Lower leg skin (tissue), 4 donors: ENCODE measurements at regions not wholly inside any gene's neighbourhood (a gene's known extent, or its start where the extent isn't known, plus 50 kb on each side); places are given as distances from the start of the nearest gene placed in this dataset.

Experiments used
- DNase-seq, 2 donors: peaks; one replicate each; pipeline ENCODE4 v3.0.0-alpha.2; 2019; ENCODE audit warnings: low spot score in 2 of 2
- H3K4me3 ChIP-seq: fragments of 200-600 bp; sonication (generic); 2 replicates; pipeline ENCODE4 v1.5.1; 2017; ENCODE audit warnings: mild to moderate bottlenecking, low read depth; ENCODE audit not compliant: poor library complexity, severe bottlenecking
- POLR2A ChIP-seq, 2 donors: fragments of 450-650 bp; IDR thresholded peaks; one replicate each; pipeline ENCODE4 v1.6.1; 2016 to 2017; ENCODE audit warnings: antibody characterized with exemption in 2 of 2, mild to moderate bottlenecking in 1 of 2, moderate library complexity in 1 of 2
- WGBS, 2 donors: methylation state at CpG; one replicate each; pipeline ENCODE4 v1.1.5; 2018; 5-methylcytosine and 5-hydroxymethylcytosine counted together
- intact Hi-C: fragments of 100-400 bp; cut with DNase I; formaldehyde crosslinking; loops from one replicate; pipeline ENCODE4 v1.15.0; 2023; ENCODE audit warnings: low total_unique reads
- TF ChIP-seq, protein P1 (sequence below), 3 donors: fragments of 450-650 bp; IDR thresholded peaks; one replicate each; pipeline ENCODE4 v1.5.1; 2016; ENCODE audit warnings: antibody characterized with exemption in 3 of 3, mild to moderate bottlenecking in 3 of 3, moderate library complexity in 2 of 3

DNA sequence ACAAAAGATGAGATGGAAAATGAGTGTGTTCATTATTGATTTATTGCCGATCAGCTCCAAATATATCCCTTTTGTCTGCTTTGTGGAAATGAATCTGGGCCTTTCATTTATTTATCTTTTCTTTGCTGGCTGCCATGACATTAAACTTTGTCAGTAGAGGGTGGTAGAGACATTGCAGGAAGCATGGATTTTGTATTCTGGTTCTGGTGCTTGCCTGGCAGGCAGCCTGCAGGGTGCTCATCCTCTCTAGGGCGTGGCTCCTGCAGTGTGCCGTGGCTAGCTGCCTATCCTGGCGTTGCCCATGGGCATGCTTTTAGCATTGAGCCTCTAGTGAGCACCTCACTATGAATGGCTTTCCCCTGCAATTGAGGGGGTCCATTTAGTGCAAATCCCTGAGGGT lies 593.1 kb downstream of the RNF144A start:
- DNase-seq, result no peak
- TF ChIP-seq POLR2A (IDR thresholded peaks at IDR 0.05), result no peak
- TF ChIP-seq, protein P1, sequence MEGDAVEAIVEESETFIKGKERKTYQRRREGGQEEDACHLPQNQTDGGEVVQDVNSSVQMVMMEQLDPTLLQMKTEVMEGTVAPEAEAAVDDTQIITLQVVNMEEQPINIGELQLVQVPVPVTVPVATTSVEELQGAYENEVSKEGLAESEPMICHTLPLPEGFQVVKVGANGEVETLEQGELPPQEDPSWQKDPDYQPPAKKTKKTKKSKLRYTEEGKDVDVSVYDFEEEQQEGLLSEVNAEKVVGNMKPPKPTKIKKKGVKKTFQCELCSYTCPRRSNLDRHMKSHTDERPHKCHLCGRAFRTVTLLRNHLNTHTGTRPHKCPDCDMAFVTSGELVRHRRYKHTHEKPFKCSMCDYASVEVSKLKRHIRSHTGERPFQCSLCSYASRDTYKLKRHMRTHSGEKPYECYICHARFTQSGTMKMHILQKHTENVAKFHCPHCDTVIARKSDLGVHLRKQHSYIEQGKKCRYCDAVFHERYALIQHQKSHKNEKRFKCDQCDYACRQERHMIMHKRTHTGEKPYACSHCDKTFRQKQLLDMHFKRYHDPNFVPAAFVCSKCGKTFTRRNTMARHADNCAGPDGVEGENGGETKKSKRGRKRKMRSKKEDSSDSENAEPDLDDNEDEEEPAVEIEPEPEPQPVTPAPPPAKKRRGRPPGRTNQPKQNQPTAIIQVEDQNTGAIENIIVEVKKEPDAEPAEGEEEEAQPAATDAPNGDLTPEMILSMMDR (IDR thresholded peaks at IDR 0.05), result no peak
- H3K4me3 ChIP-seq, result no peak overlapping the region
- WGBS, 2 donors, result 70 to 80% methylated on average over 4 of the region's 4 CpGs
- intact Hi-C loops, result no loop called here

DNA sequence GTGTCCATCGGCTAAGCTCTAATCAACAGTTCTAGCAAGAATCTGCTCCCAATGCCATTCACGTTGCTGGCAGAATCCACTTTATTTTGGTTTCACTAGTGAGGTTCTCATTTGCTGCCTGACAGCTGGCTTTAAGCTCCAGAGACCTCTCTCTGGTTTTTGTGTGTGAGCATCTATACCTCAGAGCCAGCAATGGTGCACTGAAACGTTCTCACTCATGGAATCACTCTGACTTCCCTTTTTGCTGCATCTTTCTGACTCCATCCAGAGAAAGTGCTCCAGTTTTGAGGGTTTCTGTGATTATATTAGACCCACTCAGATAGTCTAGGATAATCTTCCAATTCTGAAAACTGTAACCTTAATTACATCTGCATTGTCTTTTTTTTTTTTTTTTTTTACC lies 596.6 kb downstream of the RNF144A start:
- TF ChIP-seq, protein P1 (IDR thresholded peaks at IDR 0.05), result no peak
- TF ChIP-seq POLR2A (IDR thresholded peaks at IDR 0.05), result no peak
- no peak for DNase-seq
- 78% methylated on average over 3 of the region's 3 CpGs for WGBS, 2 donors
- intact Hi-C loops, result no loop called here
- H3K4me3 ChIP-seq, result no peak overlapping the region

DNA sequence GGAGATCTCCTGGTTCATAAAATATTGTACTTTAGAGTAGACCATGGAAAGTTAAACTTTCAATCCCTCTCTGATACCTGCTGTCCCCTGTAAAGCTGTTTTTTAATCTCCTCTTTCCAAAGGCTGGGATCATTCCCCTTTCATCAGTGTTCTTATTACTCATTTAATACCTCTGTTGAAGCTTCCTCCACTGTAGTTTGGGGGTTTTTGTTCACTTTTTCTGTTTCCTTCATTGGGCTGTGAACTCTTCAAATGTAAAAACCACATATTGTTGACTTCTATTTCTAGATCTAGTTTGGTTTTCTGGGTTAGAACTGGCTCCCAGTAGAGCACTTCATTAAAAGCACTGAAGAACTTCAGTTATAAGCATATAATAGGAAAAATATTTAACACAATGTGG lies 598.1 kb downstream of the RNF144A start:
- intact Hi-C loops, result no loop called here
- no peak for DNase-seq
- H3K4me3 ChIP-seq, result no peak overlapping the region
- no peak for TF ChIP-seq POLR2A (IDR thresholded peaks at IDR 0.05)
- TF ChIP-seq, protein P1 (IDR thresholded peaks at IDR 0.05), result no peak

DNA sequence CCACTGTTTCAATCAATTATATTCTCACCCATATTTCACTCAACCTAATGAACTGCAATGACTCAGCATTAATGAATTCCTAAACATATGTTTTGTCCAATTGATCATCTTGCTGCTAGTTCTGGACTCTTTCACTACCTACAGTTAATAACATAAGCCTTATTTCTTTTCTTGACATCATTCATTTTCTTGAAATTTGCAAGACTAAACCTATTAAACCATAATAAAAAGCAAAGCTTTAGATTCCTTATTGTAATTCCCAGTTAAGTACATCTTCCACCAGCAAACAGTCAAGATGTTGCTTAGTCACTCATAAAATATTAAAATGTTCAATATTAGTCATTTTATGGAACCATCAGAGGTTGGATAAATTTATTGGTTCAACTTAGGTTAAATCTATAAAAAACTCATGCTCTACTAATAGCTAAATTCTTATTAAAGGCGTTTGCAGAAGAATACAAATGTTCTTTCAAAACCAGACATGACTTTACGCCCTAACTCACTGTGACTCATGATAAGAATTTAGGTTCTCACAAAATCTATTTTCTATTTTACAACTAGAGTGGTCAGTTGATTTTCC lies 599.4 kb downstream of the RNF144A start:
- DNase-seq, result no peak
- H3K4me3 ChIP-seq, result no peak overlapping the region
- WGBS, 2 donors, result 75 to 76% methylated on average over 2 of the region's 2 CpGs
- intact Hi-C loops, result no loop called here
- TF ChIP-seq POLR2A (IDR thresholded peaks at IDR 0.05), result no peak
- TF ChIP-seq, protein P1 (IDR thresholded peaks at IDR 0.05), result no peak

GRCh38 chr2:7517088-7517487 lies 599.9 kb downstream of the RNF144A start:
- TF ChIP-seq, protein P1 (IDR thresholded peaks at IDR 0.05), result no peak
- no peak for TF ChIP-seq POLR2A (IDR thresholded peaks at IDR 0.05)
- intact Hi-C loops, result no loop called here
- no peak for DNase-seq
- H3K4me3 ChIP-seq, result no peak overlapping the region
- WGBS, 2 donors, result 58% methylated on average over 6 of the region's 6 CpGs

GRCh38 chr2:7517851-7518250 lies 600.6 kb downstream of the RNF144A start:
- intact Hi-C loops, result no loop called here
- no peak for TF ChIP-seq POLR2A (IDR thresholded peaks at IDR 0.05)
- TF ChIP-seq, protein P1 (IDR thresholded peaks at IDR 0.05), result no peak
- WGBS, 2 donors, result 78 to 86% methylated on average over 2 of the region's 2 CpGs
- DNase-seq, result no peak
- H3K4me3 ChIP-seq, result no peak overlapping the region
